RPMI8226 (cell line): ENCODE measurements at regions not wholly inside any gene's neighbourhood (a gene's known extent, or its start where the extent isn't known, plus 50 kb on each side); places are given as distances from the start of the nearest gene placed in this dataset.

Experiments used
- DNase-seq: peaks from one replicate; pipeline ENCODE4 v3.0.0-alpha.2; 2015

DNA sequence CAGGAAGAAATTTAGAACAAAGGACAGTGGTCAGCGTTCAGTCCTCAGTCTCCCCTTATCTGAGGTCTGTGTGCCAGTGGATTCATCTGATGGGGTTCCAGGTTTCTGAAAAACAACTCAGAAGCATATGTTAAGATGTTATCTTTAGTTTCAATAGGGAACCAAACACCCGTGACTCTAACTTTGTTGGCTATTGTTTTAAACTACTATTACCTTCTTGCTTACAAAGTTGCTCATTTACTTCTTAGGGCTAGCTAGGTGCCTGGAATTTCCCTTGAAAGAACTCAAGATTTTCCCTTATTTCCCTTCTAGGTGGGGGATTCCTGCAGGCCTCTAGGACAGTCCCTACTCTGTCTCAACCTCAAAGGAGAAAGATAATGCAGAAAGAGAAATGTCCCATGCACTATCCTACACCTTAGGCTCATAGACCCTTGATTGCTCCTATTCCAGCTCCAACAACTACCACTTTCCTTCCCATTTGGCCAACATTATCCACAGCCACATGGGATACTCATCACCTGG is 192.5 kb upstream of the LYZL1 start:
- no peak for DNase-seq

- DNase-seq: no peak
Measured at GRCh38 chr10:29098423-29098822, 190.4 kb upstream of the LYZL1 start.

- no peak for DNase-seq
Measured at GRCh38 chr10:29099001-29099400, 189.9 kb upstream of the LYZL1 start.

DNA sequence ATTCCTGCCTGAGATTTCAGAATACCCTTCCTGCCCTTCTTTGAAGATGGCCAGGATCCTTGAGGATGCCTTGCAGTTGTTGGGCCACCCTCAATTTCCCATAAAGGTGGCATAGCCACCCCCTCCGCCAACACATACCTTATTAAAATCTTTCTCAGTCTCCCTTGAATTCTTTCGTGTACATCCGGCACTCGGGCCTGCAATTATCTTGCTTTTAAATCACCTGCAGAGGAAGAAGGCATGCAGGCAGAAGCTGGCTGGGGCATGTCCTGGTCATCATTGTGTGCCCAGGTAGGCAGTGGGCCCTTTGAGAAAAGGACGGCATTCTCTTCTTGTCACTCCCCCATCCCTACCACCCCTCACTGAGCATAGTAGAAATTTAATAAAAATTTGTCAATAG is 189.5 kb upstream of the LYZL1 start:
- DNase-seq: no peak

DNA sequence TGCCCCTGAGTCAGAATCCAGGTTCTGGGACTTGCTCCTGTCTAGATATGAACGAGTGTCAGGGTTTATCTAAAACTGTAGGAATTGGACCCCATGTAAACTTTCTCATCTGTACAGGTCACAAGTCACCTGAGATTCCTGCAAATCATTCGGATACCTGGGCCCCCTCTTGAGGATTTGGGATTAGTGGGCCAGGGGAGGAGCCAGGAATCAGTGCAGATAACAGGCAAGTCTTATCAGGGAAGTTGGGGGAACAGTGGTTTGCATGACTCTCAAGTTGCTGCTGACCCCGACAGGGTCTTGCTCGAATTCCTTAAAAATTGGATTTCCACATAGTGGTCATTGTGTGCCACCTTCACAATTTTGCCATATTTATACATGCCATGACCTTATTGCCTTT is 188.4 kb upstream of the LYZL1 start:
- no peak for DNase-seq

DNA sequence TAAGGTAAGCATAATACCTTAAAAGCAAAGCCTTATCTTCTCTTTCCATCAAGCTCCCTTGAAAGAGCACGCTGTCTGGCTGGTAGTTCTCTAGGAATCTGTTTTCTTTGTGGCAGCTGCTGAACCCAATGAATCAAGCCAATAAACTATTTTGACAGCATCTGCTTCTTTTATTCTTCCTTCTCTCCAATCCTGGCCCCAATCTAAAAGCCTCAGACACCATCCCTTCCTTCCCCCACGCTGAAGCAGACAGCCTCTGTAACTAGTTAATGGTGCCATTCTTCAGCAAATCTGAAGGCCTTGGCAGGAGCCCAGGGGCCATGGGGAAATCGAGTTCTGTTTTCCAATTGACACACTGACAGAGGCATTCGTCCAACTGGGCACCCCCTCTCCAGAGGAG is 186.6 kb upstream of the LYZL1 start:
- no peak for DNase-seq

DNA sequence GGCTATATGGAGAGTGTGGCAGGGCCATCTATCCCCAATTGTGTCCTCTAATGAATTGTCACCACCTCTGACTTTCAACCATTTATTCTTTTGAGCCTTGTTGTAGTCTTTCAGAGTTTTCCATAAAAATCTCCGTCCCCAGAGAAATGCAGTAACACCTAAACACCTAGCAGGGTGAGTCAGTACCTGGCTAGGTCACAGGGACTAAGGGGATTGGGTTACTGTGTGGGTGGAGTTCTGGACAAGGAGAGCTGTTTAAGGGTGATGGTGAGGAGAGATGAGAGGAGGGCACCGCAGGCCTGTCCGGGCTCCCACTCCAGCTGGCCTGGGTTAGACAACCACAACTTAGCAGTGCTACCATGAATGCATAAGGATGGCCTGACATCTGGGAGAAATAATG is 186.2 kb upstream of the LYZL1 start:
- no peak for DNase-seq

- DNase-seq: no peak
Measured at GRCh38 chr10:29104661-29105399, 184.0 kb upstream of the LYZL1 start.

GRCh38 chr10:29105516-29106215 is 183.2 kb upstream of the LYZL1 start:
- DNase-seq: no peak

- DNase-seq: no peak
Measured at GRCh38 chr10:29106287-29106686, 182.6 kb upstream of the LYZL1 start.

GRCh38 chr10:29107866-29108498 is 180.9 kb upstream of the LYZL1 start:
- no peak for DNase-seq

DNA sequence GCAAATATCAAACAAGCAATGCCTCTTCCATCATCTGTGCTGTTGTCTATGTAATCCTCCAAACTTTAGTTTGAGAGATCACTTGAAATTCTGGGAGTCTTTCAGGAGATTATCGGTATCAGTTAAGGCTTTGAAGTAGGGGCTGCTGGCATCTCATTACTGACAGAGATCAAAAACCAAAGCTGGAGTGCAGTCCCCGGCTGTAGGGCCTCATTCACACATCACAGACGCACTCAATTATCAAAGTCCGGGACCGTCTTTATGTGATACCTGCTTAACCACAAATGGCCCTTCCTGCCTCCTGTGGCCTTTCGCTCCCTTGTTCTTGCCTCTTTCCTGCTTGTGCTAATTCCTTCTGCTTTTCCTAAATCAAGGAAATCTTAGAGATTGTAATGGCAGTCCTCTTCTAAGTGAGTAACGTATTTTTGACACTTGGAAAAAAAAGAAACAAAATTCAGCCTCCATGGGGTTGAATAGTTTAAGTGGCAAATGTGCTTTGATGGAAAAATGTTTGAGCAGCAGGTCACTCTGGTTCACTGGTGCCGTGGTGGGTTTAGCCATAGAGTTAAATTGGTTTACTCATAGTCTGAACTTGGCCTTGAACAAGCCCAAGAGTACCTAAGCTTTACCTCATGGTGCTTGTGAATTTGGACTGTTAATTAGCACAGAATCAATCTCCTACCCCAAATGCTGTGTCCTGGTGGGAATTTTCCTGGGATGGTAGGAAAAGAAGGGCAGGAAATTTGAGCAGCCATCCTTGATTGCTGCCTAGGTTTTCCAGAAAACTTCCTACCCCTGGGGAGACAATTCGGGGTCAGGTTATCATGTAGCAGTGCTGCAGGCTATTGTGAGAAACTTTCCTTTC is 178.9 kb upstream of the LYZL1 start:
- no peak for DNase-seq

- no peak for DNase-seq
Measured at GRCh38 chr10:29112827-29113615, 175.8 kb upstream of the LYZL1 start.

DNA sequence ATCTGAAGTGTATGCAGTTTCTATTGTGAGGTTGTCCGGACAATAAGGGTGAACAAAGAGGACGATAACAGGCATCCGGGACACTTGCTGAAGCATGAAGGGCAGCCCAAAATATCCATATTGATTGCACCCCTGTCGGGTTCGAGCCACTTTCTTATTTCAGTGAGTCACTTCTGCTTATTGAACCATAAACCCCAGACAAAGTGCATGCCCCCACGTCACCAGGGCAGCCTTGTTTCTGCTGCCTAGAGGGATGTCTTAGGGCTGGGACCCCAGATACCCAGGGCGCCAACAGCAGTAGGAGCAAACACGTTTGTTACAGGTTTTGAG is 175.3 kb upstream of the LYZL1 start:
- DNase-seq: no peak

DNA sequence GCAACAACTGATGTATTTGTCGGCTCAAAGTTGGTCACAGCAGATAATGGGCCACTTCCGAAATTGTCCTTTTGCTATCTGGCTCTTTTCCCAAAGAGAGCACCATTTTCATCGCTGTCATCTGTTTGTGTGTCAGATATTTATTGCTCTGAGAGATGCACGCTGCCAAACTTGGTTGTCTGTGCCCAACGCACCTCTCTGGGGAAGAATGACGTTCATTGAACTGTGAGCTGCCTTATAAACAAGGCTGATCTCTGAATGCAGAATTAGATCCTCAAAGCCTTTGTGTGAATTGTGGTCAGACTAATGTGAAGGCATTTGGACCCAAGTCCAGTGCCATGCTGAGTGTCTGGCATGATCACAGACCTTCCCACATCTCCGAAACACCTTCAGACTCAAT is 174.7 kb upstream of the LYZL1 start:
- DNase-seq: no peak

GRCh38 chr10:29117781-29118180 is 171.1 kb upstream of the LYZL1 start:
- DNase-seq: no peak

DNA sequence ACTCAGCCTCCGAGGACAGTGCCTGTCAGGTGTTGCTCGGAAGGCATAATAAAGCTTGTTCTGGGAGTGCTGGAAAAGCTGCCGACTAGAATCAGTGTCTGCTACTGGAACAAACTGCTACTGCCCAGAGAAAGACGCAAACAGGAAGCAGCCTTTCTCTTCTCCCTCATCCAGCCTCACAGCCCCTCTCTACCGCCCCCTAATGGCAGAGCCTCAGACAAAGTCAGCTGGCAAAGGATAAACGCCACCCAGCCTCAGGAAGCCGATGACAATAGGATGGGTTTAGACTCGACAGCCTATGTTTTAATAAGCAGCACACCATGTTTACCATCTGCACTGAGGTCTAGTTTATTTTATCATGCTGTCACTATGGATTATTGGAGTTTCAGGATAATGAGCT is 169.5 kb upstream of the LYZL1 start:
- peak; percentile 77 for DNase-seq

DNA sequence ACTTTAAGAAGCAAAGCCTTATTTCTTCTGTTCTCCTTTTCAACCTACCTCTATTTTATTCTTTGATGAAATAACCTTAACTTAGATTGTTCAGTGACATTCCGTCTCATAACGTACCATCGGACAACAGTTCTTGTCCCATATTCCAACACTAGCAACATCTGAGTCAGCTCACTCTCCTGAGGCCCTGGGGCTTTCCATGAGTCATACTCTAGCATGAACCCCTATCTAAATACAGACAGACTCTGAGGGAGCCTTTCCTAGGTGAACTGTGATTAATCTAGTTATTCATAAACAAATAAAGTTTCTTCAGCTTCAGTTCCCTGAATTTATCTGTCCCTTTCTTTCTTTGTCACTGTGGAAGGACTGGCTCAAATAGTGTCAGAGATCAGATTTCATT is 168.7 kb upstream of the LYZL1 start:
- no peak for DNase-seq

- no peak for DNase-seq
Measured at GRCh38 chr10:29124864-29125263, 164.0 kb upstream of the LYZL1 start.

GRCh38 chr10:29127037-29127700 is 161.7 kb upstream of the LYZL1 start:
- no peak for DNase-seq

DNA sequence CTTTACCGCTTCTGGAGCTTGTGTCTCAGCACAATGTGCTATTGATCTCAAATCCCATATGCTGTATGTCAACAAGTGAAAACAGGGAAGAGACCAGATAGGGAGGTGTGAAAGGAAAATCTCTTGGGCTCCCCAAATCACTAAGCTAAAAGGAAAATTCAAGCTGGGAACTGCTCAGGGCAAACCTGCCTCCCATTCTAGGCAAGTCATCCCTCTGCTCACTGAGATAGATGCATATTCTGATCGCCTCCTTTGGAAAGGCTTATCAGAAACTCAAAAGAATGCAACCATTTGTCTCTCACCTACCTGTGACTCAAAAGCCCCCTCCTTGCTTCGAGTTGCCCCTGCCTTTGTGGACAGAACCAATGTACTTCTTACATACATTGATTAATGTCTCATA is 161.1 kb upstream of the LYZL1 start:
- DNase-seq: no peak

GRCh38 chr10:29130190-29130673 is 158.6 kb upstream of the LYZL1 start:
- DNase-seq: peak; percentile 17
